HG03378 (cell line): ENCODE measurements at regions not wholly inside any gene's neighbourhood (a gene's known extent, or its start where the extent isn't known, plus 50 kb on each side); places are given as distances from the start of the nearest gene placed in this dataset.

Experiments
- ATAC-seq: cut with Tn5 transposase; IDR thresholded peaks from one replicate; pipeline ENCODE4 v1.9.1; 2021; ENCODE audit warnings: mild to moderate bottlenecking, moderate library complexity; ENCODE audit not compliant: unreplicated experiment

DNA sequence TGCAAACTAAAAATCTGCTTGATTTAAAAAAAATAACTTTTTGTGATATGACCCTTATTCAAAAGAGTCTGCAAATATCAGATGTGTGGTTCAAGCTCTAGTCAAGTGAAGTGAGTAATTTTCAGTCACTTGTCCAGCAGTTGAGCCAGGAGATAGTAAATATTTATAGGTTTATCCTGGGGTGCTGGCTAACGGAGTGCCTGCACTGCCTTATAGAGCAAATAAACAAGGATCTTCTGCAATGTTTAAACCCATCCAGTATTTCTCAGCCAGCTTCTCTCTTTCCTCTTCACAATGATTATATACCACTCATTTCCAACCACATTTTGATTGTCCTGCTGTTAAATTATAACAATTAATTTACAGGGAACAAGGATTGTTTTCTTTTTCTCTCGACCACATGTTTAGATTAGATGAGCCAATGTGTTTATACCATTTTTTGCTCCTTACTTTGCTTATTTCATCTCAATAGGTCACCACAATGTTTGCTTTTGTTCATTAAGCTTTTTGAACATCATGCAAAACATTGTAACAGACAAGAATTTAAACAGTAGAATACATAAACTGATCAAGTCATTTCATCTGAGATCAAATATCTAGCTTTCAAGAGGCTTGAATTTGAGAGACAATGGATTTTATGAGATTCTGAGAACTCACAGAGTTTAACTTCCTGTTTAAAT is 60.3 kb upstream of the GREM2 start:
- ATAC-seq = no peak

GRCh38 chr1:240667351-240667750 is 55.4 kb upstream of the GREM2 start:
- no peak for ATAC-seq

DNA sequence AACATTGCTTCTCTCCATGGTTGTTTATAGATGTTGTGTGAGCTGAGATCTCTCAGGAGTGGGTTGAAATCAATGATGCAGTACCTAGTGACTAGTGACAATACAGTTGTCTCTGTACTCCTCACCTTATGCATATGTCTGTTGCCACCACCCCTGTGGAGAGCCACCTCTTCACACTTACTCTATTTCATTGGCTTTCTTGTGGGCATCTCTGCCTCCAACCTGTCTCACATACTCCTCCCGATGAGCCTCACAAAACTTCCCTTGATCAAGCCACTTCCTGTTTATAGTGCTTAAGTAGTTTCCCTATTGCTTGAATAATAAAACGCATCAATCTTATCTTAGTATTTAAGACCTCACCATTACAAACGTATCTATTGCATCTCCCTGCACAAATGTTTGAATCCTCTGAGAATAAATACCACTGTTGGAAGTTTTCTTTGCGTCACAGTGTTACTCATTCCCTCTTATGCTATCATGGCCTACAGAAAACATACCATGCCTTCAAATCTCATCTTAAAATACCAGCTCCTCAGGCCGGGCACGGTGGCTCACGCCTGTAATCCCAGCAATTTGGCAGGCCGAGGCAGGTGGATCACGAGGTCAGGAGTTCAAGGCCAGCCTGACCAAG is 54.7 kb upstream of the GREM2 start:
- ATAC-seq = no peak

DNA sequence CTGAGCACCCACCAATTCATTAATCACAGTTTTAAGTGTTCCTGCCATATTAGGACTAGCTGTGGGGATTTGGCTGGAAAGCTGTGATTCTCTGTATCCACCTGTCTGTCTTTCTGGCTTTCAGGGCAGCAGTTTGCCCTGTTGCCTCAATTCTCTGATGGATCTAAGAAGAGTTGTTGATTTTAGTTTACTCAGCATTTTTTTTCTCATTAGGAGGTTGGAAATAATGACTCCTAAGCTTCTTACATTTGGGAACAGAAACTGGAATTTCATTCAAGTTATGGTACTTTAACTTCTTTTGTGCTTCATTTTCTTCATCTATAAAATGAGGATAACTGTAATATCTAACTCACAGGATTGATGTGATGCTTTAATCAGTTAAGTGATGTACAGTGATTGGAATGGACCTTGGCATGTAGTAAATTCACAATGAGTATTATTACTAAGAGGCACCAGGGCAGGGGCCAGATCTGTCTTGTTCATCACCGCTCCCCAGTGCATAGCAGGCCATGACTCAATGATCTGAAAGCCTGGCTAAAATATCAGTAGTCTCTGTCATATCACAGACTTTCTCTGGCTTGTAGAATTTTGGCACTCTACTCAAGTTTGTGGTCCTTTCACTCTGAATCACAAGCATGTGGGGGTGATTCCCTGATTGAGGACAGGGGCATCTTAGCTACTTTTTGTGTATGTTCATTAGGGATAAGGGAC is 51.4 kb upstream of the GREM2 start:
- ATAC-seq = no peak
